ENCODE measurements at regions not wholly inside any gene's neighbourhood (a gene's known extent, or its start where the extent isn't known, plus 50 kb on each side); places are given as distances from the start of the nearest gene placed in this dataset.

- TF ChIP-seq CTCF (IDR thresholded peaks at IDR 0.05) (no peak), POLR2AphosphoS5 (IDR thresholded peaks at IDR 0.05) (no peak), POLR2A (IDR thresholded peaks at IDR 0.05) (no peak)
These were observed 182.8 kb downstream of the GADD45G start for GRCh38 chr9:89787595-89787994.

All from suprapubic skin (tissue), 4 donors.